Cardiac muscle cell (in vitro differentiated cells and primary cell): ENCODE measurements at regions not wholly inside any gene's neighbourhood (a gene's known extent, or its start where the extent isn't known, plus 50 kb on each side); places are given as distances from the start of the nearest gene placed in this dataset.

ENCODE experiments used
- DNase-seq, 2 donors: peaks; one replicate each; pipeline versions ENCODE4 v3.0.0 to v3.0.0-alpha.2; 2010 to 2017; ENCODE audit warnings: low read depth in 1 of 2, low spot score in 1 of 2
- H3K27ac ChIP-seq: fragments of 200-600 bp; sonication (generic); 2 replicates; pipeline ENCODE4 v1.5.1; 2016
- H3K27me3 ChIP-seq: fragments of 200-600 bp; sonication (generic); 2 replicates; pipeline ENCODE4 v1.6.0; 2016; ENCODE audit warnings: control low read depth
- H3K36me3 ChIP-seq: fragments of 200-600 bp; sonication (generic); 2 replicates; pipeline ENCODE4 v1.5.1; 2016; ENCODE audit warnings: control low read depth
- H3K4me1 ChIP-seq: fragments of 200-600 bp; sonication (generic); 2 replicates; pipeline ENCODE4 v1.8.1; 2017; ENCODE audit warnings: low read depth, mild to moderate bottlenecking, mixed run types
- H3K4me3 ChIP-seq: fragments of 200-600 bp; sonication (generic); 2 replicates; pipeline ENCODE4 v1.5.1; 2016; ENCODE audit warnings: mild to moderate bottlenecking
- H3K9me3 ChIP-seq: fragments of 200-600 bp; sonication (generic); 2 replicates; pipeline ENCODE4 v1.5.1; 2017; ENCODE audit warnings: low read depth, mild to moderate bottlenecking, control low read depth
- TF ChIP-seq, protein P1 (sequence below): IDR thresholded peaks from 2 replicates; pipeline ENCODE4 v1.5.1; 2012; ENCODE audit warnings: low read depth, mild to moderate bottlenecking, low read length

DNA sequence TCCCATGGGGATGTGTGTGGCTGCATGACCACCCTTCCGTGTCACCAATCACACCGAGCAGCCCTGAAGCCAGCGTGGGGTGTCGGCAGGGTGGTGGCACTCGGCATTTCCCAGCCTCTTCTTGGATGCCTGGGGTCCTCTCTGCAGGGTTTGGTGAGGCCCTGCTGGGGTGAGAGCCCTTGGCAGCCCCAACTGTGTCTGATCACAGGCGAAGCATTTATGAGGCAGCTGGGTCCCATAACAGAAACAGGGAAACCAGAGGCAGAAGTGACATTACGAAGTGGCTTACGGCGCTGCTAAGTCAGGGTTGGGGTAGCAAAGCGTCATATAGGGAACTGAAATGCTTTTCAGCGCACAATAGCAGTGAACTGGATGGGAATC lies 92.3 kb upstream of the SEPTIN5 start:
- TF ChIP-seq, protein P1, sequence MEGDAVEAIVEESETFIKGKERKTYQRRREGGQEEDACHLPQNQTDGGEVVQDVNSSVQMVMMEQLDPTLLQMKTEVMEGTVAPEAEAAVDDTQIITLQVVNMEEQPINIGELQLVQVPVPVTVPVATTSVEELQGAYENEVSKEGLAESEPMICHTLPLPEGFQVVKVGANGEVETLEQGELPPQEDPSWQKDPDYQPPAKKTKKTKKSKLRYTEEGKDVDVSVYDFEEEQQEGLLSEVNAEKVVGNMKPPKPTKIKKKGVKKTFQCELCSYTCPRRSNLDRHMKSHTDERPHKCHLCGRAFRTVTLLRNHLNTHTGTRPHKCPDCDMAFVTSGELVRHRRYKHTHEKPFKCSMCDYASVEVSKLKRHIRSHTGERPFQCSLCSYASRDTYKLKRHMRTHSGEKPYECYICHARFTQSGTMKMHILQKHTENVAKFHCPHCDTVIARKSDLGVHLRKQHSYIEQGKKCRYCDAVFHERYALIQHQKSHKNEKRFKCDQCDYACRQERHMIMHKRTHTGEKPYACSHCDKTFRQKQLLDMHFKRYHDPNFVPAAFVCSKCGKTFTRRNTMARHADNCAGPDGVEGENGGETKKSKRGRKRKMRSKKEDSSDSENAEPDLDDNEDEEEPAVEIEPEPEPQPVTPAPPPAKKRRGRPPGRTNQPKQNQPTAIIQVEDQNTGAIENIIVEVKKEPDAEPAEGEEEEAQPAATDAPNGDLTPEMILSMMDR, result no peak
- no peaks in the 10 kb centered on the region for H3K36me3 ChIP-seq
- H3K27ac ChIP-seq, result no peak overlapping the region

DNA sequence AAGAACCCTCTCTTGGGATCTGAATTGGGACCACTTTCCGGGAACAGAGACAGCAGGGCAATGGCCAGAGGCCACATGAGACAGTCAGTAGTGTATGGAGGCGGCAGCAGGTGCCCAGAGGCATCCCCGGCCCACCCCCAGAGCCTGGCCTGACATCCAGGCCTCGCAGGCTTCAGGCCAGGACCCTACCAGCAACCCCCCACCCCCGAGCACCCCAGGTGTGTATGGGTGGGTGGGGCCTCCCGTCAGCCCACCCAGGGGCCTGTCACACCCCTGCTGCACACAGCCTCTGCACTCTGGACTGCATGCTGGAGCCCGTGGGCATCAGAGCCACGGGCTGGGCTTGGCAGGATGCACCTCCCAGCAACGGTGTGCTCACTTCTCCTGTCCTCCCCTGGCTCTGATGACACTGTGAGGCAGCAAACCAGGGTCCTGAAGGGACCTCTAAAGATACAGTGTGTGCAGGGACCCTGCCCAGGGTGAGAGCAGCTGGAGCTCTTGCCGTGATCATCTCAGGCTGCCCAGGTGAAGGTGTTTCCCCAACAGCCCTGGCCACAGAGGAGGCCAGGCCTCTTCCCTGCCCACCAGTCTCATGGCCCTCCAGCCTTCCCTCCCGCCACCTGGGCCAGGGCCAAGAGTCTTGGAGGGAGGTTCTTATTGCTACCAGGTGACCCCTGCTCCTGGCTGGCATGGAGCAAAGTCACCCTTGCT lies 88.8 kb upstream of the SEPTIN5 start:
- no peaks in the 10 kb centered on the region for H3K36me3 ChIP-seq
- no peak overlapping the region for H3K4me3 ChIP-seq
- no peaks in the 10 kb centered on the region for H3K9me3 ChIP-seq
- H3K27ac ChIP-seq, result no peak overlapping the region
- DNase-seq, result no peak
- H3K4me1 ChIP-seq, result peaks cover 4% of the 10 kb centered on the region
- TF ChIP-seq, protein P1, result no peak
- no peaks in the 10 kb centered on the region for H3K27me3 ChIP-seq

More for the DNA sequence above, 92.3 kb upstream of the SEPTIN5 start:
- Histone ChIP-seq H3K9me3 (no peaks in the 10 kb centered on the region), H3K4me3 (no peak overlapping the region), H3K27me3 (no peaks in the 10 kb centered on the region), H3K4me1 (peaks cover 4% of the 10 kb centered on the region)
- no peak for DNase-seq

DNA sequence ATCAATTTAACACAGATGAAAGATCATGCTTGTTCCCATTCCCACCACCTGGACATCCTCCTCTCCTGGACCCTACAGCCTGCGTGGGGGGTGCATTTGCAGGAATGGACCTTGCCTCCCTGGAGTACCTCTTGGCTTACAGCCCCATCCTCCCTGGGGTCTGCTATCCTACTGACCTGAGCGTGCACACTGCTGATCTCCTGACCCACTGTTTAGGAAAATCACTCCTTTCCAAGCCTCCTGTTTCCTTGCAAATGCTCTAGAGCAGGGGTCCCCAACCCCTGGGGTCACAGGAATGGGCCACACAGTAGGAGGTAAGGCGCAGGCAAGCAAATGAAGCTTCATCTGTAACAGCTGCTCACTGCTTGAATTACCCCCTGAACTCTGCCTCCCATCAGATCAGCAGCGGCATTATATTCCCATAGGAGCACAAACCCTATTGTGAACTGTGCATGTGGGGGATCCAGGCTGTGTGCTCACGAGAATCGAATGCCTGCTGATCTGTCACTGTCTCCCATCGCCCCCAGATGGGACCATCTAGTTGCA lies 88.2 kb upstream of the SEPTIN5 start:
- TF ChIP-seq, protein P1, result no peak
- H3K27me3 ChIP-seq, result no peaks in the 10 kb centered on the region
- no peak for DNase-seq
- H3K4me3 ChIP-seq, result no peak overlapping the region
- H3K27ac ChIP-seq, result no peak overlapping the region
- H3K36me3 ChIP-seq, result no peaks in the 10 kb centered on the region
- no peaks in the 10 kb centered on the region for H3K9me3 ChIP-seq
- H3K4me1 ChIP-seq, result peaks cover 4% of the 10 kb centered on the region

DNA sequence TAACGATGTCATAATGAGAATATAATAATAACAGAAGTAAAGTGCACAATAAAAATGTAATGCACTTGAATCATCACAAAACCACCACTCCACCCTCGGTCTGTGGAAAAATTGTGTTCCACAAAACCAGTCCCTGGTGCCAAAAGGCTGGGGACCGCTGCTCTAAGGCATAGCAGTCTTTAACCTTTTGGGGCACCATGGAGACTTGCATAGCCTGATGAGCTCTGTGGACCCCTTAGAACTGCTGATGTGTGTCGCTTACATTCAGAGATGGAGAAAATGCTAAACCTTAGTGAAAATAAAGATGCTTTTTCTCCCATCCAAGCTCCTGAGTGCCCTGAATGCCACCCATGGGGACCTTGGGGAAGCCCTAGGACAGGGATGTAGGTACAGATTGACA lies 87.6 kb upstream of the SEPTIN5 start:
- no peak for DNase-seq

DNA sequence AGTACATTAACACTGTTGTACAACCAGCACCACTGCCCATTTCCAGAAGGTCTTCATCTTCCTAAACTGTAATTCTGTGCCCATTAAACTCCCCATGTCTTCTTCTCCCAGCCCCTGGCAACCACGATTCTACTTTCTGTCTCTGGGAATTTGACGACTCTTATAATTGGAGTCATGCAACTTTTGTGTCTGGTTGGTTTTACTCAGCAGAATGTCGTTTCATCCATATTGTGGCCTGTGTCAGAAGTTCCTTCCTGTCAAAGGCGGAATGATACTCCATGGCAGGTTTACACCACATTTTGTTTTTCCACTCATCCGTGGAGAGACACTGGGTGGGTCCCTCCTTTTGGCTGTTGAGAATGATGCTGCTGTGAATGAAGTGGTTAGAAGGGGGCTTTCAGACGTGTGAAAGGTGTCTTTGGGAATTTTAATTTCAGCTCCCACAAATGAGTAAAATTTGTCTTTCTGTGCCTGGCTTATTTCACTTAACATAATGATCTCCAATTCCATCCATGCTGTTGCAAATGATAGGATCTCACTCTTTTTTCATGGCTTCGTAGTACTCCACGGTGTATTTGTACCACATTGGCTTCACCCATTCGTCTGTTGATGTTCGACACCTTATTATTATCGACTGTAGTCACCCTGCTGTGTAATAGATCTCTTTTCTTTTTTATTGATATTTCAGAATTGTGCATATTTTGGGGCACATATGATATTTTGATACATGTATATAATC lies 86.1 kb upstream of the SEPTIN5 start:
- TF ChIP-seq, protein P1, result no peak
- DNase-seq, result no peak
- Histone ChIP-seq H3K27ac (no peak overlapping the region), H3K9me3 (no peaks in the 10 kb centered on the region), H3K4me3 (no peak overlapping the region), H3K4me1 (no peaks in the 10 kb centered on the region), H3K27me3 (no peaks in the 10 kb centered on the region), H3K36me3 (no peaks in the 10 kb centered on the region)

More for the DNA sequence above, 87.6 kb upstream of the SEPTIN5 start:
- no peaks in the 10 kb centered on the region for H3K36me3 ChIP-seq
- H3K4me3 ChIP-seq, result no peak overlapping the region
- no peak overlapping the region for H3K27ac ChIP-seq
- TF ChIP-seq, protein P1, result no peak
- H3K27me3 ChIP-seq, result no peaks in the 10 kb centered on the region
- peaks cover 4% of the 10 kb centered on the region for H3K4me1 ChIP-seq
- H3K9me3 ChIP-seq, result no peaks in the 10 kb centered on the region
